ENCODE measurements at regions not wholly inside any gene's neighbourhood (a gene's known extent, or its start where the extent isn't known, plus 50 kb on each side); places are given as distances from the start of the nearest gene placed in this dataset.

DNA sequence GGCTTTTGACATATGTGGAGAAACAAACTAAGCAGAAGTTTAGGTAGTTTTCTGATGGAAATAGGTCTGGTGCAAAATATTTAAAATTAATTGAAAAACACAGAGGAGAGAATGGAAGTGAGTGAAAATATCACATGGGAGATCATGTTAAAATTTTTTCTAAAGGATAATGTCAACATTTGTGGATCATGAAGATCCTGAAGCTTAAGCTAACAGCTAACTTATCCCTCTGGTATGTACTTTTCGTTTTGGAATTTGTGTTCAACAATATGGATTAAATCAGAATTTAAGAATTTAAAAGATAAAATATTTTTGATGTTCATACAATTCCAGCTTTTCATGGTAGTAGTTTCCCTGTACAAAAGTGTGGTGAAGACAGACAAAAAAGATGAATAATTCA is 572.8 kb upstream of the FAM241A start:
- no peak for TF ChIP-seq SP1 (IDR thresholded peaks at IDR 0.05)
- TF ChIP-seq, protein P1, sequence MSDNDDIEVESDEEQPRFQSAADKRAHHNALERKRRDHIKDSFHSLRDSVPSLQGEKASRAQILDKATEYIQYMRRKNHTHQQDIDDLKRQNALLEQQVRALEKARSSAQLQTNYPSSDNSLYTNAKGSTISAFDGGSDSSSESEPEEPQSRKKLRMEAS (IDR thresholded peaks at IDR 0.05) = no peak
- no peak for TF ChIP-seq RXRA (IDR thresholded peaks at IDR 0.05)

All from liver (tissue), 2 donors.